Activated CD4-positive, alpha-beta memory T cell treated with anti-CD3 and anti-CD28 coated beads for 36 hours (primary cell): ENCODE measurements at regions not wholly inside any gene's neighbourhood (a gene's known extent, or its start where the extent isn't known, plus 50 kb on each side); places are given as distances from the start of the nearest gene placed in this dataset.

Experiments
- CTCF ChIA-PET: fragments of 350-600 bp; sonication (Branson Sonifier 250); formaldehyde crosslinking; loops from one replicate; lab custom pipeline; 2021; ENCODE audit warnings: antibody characterized with exemption, inconsistent platforms; lab: Charles Lee
- POLR2A ChIA-PET: fragments of 350-600 bp; sonication (Branson Sonifier 250); formaldehyde crosslinking; loops from one replicate; lab custom pipeline; 2021; ENCODE audit warnings: antibody characterized with exemption; lab: Charles Lee
- DNase-seq: peaks from one replicate; pipeline ENCODE4 v3.0.0-alpha.2; 2020
- H3K27ac Mint-ChIP-seq: one replicate; pipeline ENCODE4 v1.8.0; 2021; ENCODE audit warnings: mixed read lengths
- H3K27me3 Mint-ChIP-seq: one replicate; pipeline ENCODE4 v1.8.0; 2021; ENCODE audit warnings: mixed read lengths
- H3K36me3 Mint-ChIP-seq: one replicate; pipeline ENCODE4 v1.8.0; 2021; ENCODE audit warnings: mixed read lengths
- H3K4me1 Mint-ChIP-seq: one replicate; pipeline ENCODE4 v1.8.0; 2021; ENCODE audit warnings: low read depth, mixed read lengths
- H3K4me3 Mint-ChIP-seq: one replicate; pipeline ENCODE4 v1.8.0; 2021; ENCODE audit warnings: mild to moderate bottlenecking, mixed read lengths
- H3K9me3 Mint-ChIP-seq: one replicate; pipeline ENCODE4 v1.8.0; 2021; ENCODE audit warnings: mixed read lengths
- intact Hi-C: fragments of 100-400 bp; cut with micrococcal nuclease; formaldehyde crosslinking; loops from one replicate; pipeline ENCODE4 v1.15.1; 2023

- no peaks in the 10 kb centered on the region for H3K4me1 Mint-ChIP-seq
- H3K27ac Mint-ChIP-seq = no peak overlapping the region
- no peak for DNase-seq
- H3K27me3 Mint-ChIP-seq = no peaks in the 10 kb centered on the region
- no peaks in the 10 kb centered on the region for H3K36me3 Mint-ChIP-seq
- CTCF ChIA-PET = interaction anchor here (1.2 kb wide), 1 partner anchor 22 kb away, joined by 3 read pairs; no protein-coding TSS in a partner anchor
- intact Hi-C loops = no loop called here
- H3K9me3 Mint-ChIP-seq = no peaks in the 10 kb centered on the region
- POLR2A ChIA-PET = no interaction called here
- H3K4me3 Mint-ChIP-seq = no peak overlapping the region
Observed at GRCh38 chr22:49476800-49477400, 350.8 kb downstream of the BRD1 start.

GRCh38 chr22:49476176-49476575 lies 351.5 kb downstream of the BRD1 start:
- H3K27me3 Mint-ChIP-seq = no peaks in the 10 kb centered on the region
- intact Hi-C loops = no loop called here
- no peak overlapping the region for H3K27ac Mint-ChIP-seq
- DNase-seq = no peak
- H3K36me3 Mint-ChIP-seq = no peaks in the 10 kb centered on the region
- POLR2A ChIA-PET = no interaction called here
- H3K4me3 Mint-ChIP-seq = no peak overlapping the region
- no peaks in the 10 kb centered on the region for H3K4me1 Mint-ChIP-seq
- CTCF ChIA-PET = interaction anchor here (1.2 kb wide), 1 partner anchor 21 kb away, joined by 3 read pairs; no protein-coding TSS in a partner anchor
- no peaks in the 10 kb centered on the region for H3K9me3 Mint-ChIP-seq

GRCh38 chr22:49475253-49475652 lies 352.4 kb downstream of the BRD1 start:
- Mint-ChIP-seq H3K36me3 (no peaks in the 10 kb centered on the region), H3K4me3 (no peak overlapping the region), H3K4me1 (no peaks in the 10 kb centered on the region), H3K27me3 (no peaks in the 10 kb centered on the region), H3K27ac (no peak overlapping the region), H3K9me3 (no peaks in the 10 kb centered on the region)
- no peak for DNase-seq
- ChIA-PET POLR2A (no interaction called here), CTCF (no interaction called here)
- intact Hi-C loops = no loop called here

GRCh38 chr22:49473286-49473685 lies 354.4 kb downstream of the BRD1 start:
- CTCF ChIA-PET = no interaction called here
- POLR2A ChIA-PET = no interaction called here
- no peaks in the 10 kb centered on the region for H3K27me3 Mint-ChIP-seq
- H3K9me3 Mint-ChIP-seq = no peaks in the 10 kb centered on the region
- H3K27ac Mint-ChIP-seq = no peak overlapping the region
- no peaks in the 10 kb centered on the region for H3K36me3 Mint-ChIP-seq
- intact Hi-C loops = no loop called here
- no peak for DNase-seq
- no peaks in the 10 kb centered on the region for H3K4me1 Mint-ChIP-seq
- no peak overlapping the region for H3K4me3 Mint-ChIP-seq

- Mint-ChIP-seq H3K4me1 (no peaks in the 10 kb centered on the region), H3K4me3 (no peak overlapping the region), H3K9me3 (no peaks in the 10 kb centered on the region), H3K27me3 (no peaks in the 10 kb centered on the region), H3K36me3 (no peaks in the 10 kb centered on the region), H3K27ac (no peak overlapping the region)
- POLR2A ChIA-PET = no interaction called here
- CTCF ChIA-PET = no interaction called here
- DNase-seq = no peak
- intact Hi-C loops = no loop called here
Observed at GRCh38 chr22:49470741-49471503, 356.8 kb downstream of the BRD1 start.

GRCh38 chr22:49469896-49470740 lies 357.6 kb downstream of the BRD1 start:
- H3K27ac Mint-ChIP-seq = no peak overlapping the region

GRCh38 chr22:49468487-49469198 lies 359.0 kb downstream of the BRD1 start:
- ChIA-PET POLR2A (no interaction called here), CTCF (no interaction called here)
- H3K9me3 Mint-ChIP-seq = no peaks in the 10 kb centered on the region
- no peaks in the 10 kb centered on the region for H3K4me1 Mint-ChIP-seq
- H3K4me3 Mint-ChIP-seq = no peak overlapping the region
- H3K27me3 Mint-ChIP-seq = no peaks in the 10 kb centered on the region
- no peak for DNase-seq
- no peak overlapping the region for H3K27ac Mint-ChIP-seq
- H3K36me3 Mint-ChIP-seq = no peaks in the 10 kb centered on the region
- intact Hi-C loops = no loop called here

More at GRCh38 chr22:49469896-49470740, 357.6 kb downstream of the BRD1 start:
- Mint-ChIP-seq H3K36me3 (no peaks in the 10 kb centered on the region), H3K4me3 (no peak overlapping the region), H3K9me3 (no peaks in the 10 kb centered on the region), H3K4me1 (no peaks in the 10 kb centered on the region), H3K27me3 (no peaks in the 10 kb centered on the region)
- intact Hi-C loops = no loop called here
- CTCF ChIA-PET = no interaction called here
- DNase-seq = no peak
- POLR2A ChIA-PET = no interaction called here

- H3K4me3 Mint-ChIP-seq = no peak overlapping the region
- no peak for DNase-seq
- CTCF ChIA-PET = no interaction called here
- intact Hi-C loops = no loop called here
- POLR2A ChIA-PET = interaction anchor here (0.6 kb wide), 1 partner anchor 85 kb away, joined by 3 read pairs; no protein-coding TSS in a partner anchor
- H3K27ac Mint-ChIP-seq = no peak overlapping the region
- H3K4me1 Mint-ChIP-seq = no peaks in the 10 kb centered on the region
- no peaks in the 10 kb centered on the region for H3K36me3 Mint-ChIP-seq
- H3K9me3 Mint-ChIP-seq = no peaks in the 10 kb centered on the region
- H3K27me3 Mint-ChIP-seq = no peaks in the 10 kb centered on the region
Observed at GRCh38 chr22:49466878-49467595, 360.6 kb downstream of the BRD1 start.

GRCh38 chr22:49464037-49464436 lies 363.6 kb downstream of the BRD1 start:
- H3K9me3 Mint-ChIP-seq = no peaks in the 10 kb centered on the region
- no peaks in the 10 kb centered on the region for H3K4me1 Mint-ChIP-seq
- CTCF ChIA-PET = no interaction called here
- H3K27me3 Mint-ChIP-seq = no peaks in the 10 kb centered on the region
- no peak overlapping the region for H3K27ac Mint-ChIP-seq
- no peak overlapping the region for H3K4me3 Mint-ChIP-seq
- POLR2A ChIA-PET = no interaction called here
- H3K36me3 Mint-ChIP-seq = no peaks in the 10 kb centered on the region
- no peak for DNase-seq
- intact Hi-C loops = no loop called here

- no peaks in the 10 kb centered on the region for H3K9me3 Mint-ChIP-seq
- intact Hi-C loops = no loop called here
- CTCF ChIA-PET = no interaction called here
- no peak overlapping the region for H3K4me3 Mint-ChIP-seq
- POLR2A ChIA-PET = no interaction called here
- no peak for DNase-seq
- no peaks in the 10 kb centered on the region for H3K36me3 Mint-ChIP-seq
- H3K27ac Mint-ChIP-seq = no peak overlapping the region
- no peaks in the 10 kb centered on the region for H3K4me1 Mint-ChIP-seq
- peaks cover 1% of the 10 kb centered on the region for H3K27me3 Mint-ChIP-seq
Observed at GRCh38 chr22:49462795-49463194, 364.9 kb downstream of the BRD1 start.

- Mint-ChIP-seq H3K27ac (no peak overlapping the region), H3K27me3 (peaks cover 1% of the 10 kb centered on the region), H3K4me1 (no peaks in the 10 kb centered on the region), H3K9me3 (no peaks in the 10 kb centered on the region), H3K36me3 (no peaks in the 10 kb centered on the region), H3K4me3 (no peak overlapping the region)
- POLR2A ChIA-PET = no interaction called here
- CTCF ChIA-PET = no interaction called here
- intact Hi-C loops = no loop called here
- no peak for DNase-seq
Observed at GRCh38 chr22:49462291-49462690, 365.4 kb downstream of the BRD1 start.
